Astrocyte (in vitro differentiated cells and primary cell): ENCODE measurements at regions not wholly inside any gene's neighbourhood (a gene's known extent, or its start where the extent isn't known, plus 50 kb on each side); places are given as distances from the start of the nearest gene placed in this dataset.
"Not testable (repeated sequence)": the region's sequence is repeated elsewhere in the genome, so short reads cannot be mapped to it uniquely, and the experiment has no call there.

Source experiments
- DNase-seq: peaks from one replicate; pipeline ENCODE4 v3.0.0-alpha.2; 2010; ENCODE audit warnings: low read depth
- FAIRE-seq: peaks from 2 replicates; lab custom pipeline; 2011; peaks lifted over from hg19 to GRCh38; lab: Jason Lieb, UNC
- H2AFZ ChIP-seq: 2 replicates; pipeline ENCODE4 v1.6.0; 2012; ENCODE audit warnings: low read depth, low read length, inconsistent platforms
- H3K27ac ChIP-seq: 2 replicates; pipeline ENCODE4 v1.5.1; 2011; ENCODE audit warnings: low read depth, low read length, inconsistent platforms
- H3K27me3 ChIP-seq: 2 replicates; pipeline ENCODE4 v1.6.0; 2011; ENCODE audit warnings: low read length, inconsistent platforms; ENCODE audit not compliant: insufficient read depth
- H3K36me3 ChIP-seq: 2 replicates; pipeline ENCODE4 v1.5.1; 2011; ENCODE audit warnings: low read length, inconsistent platforms; ENCODE audit not compliant: insufficient read depth
- H3K4me1 ChIP-seq: 2 replicates; pipeline ENCODE4 v1.5.1; 2011; ENCODE audit warnings: low read length, inconsistent platforms; ENCODE audit not compliant: insufficient read depth
- H3K4me2 ChIP-seq: 2 replicates; pipeline ENCODE4 v1.6.0; 2012; ENCODE audit warnings: low read length, inconsistent platforms
- H3K4me3 ChIP-seq: 2 replicates; pipeline ENCODE4 v1.5.1; 2011; ENCODE audit warnings: low read depth, mild to moderate bottlenecking, low read length, inconsistent platforms; ENCODE audit not compliant: insufficient read depth
- H3K79me2 ChIP-seq: 2 replicates; pipeline ENCODE4 v1.6.0; 2012; ENCODE audit warnings: mild to moderate bottlenecking, low read length, inconsistent platforms; ENCODE audit not compliant: insufficient read depth
- H3K9ac ChIP-seq: 2 replicates; pipeline ENCODE4 v1.6.0; 2012; ENCODE audit warnings: mild to moderate bottlenecking, low read length, inconsistent platforms
- H3K9me3 ChIP-seq: 2 replicates; pipeline ENCODE4 v1.5.1; 2012; ENCODE audit warnings: low read depth, mild to moderate bottlenecking, low read length, inconsistent platforms; ENCODE audit not compliant: insufficient read depth
- H4K20me1 ChIP-seq: 2 replicates; pipeline ENCODE4 v1.6.0; 2012; ENCODE audit warnings: low read length, inconsistent platforms; ENCODE audit not compliant: insufficient read depth
- H3K27ac Mint-ChIP-seq: one replicate; pipeline ENCODE4 v1.8.0; 2021; ENCODE audit warnings: mild to moderate bottlenecking, mixed read lengths; ENCODE audit not compliant: unreplicated experiment
- H3K27me3 Mint-ChIP-seq: one replicate; pipeline ENCODE4 v1.8.0; 2021; ENCODE audit warnings: low read depth, mixed read lengths; ENCODE audit not compliant: unreplicated experiment
- H3K36me3 Mint-ChIP-seq: one replicate; pipeline ENCODE4 v1.8.0; 2021; ENCODE audit warnings: low read depth, mixed read lengths; ENCODE audit not compliant: unreplicated experiment
- H3K4me1 Mint-ChIP-seq: one replicate; pipeline ENCODE4 v1.8.0; 2021; ENCODE audit warnings: low read depth, mixed read lengths; ENCODE audit not compliant: unreplicated experiment
- H3K4me3 Mint-ChIP-seq: one replicate; pipeline ENCODE4 v1.8.0; 2021; ENCODE audit warnings: mild to moderate bottlenecking, moderate library complexity, mixed read lengths; ENCODE audit not compliant: unreplicated experiment
- H3K9me3 Mint-ChIP-seq: one replicate; pipeline ENCODE4 v1.8.0; 2021; ENCODE audit warnings: mild to moderate bottlenecking, mixed read lengths; ENCODE audit not compliant: unreplicated experiment
- EZH2 ChIP-seq: IDR thresholded peaks from 2 replicates; pipeline ENCODE4 v1.6.1; 2012; ENCODE audit warnings: mild to moderate bottlenecking, low read length, inconsistent platforms; ENCODE audit not compliant: insufficient read depth
- TF ChIP-seq, protein P1 (sequence below): IDR thresholded peaks from 2 replicates; pipeline ENCODE4 v1.5.1; 2011; ENCODE audit warnings: low read depth, mild to moderate bottlenecking, inconsistent platforms, low read length, moderate library complexity; ENCODE audit not compliant: insufficient read depth

DNA sequence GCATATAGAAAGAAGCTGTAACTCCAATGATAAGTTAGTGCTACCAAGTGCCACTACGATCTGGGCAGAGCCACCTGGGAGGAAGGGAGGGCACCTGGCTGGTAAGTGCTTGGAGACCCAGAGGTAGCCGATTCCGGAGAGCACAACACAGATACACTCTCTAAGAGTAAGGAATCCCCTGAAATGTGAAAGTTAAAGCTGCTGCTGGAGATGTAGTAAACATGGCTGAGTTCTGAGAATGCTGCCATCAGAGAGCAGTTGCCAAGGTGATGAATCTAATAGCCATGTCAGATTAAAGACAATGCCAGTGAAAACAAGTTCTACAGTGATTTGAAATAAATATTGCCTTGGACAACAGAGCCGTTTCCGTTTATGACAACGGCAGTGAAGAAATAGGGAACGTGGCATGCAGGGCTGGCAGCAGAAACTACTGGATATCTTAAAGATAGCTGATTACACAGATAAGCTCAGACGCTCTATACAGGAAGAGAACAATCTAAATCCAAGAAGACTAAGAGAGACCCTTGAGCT, 561.2 kb upstream of the C9orf72 start:
- Histone ChIP-seq H3K27ac (no peak overlapping the region), H3K27me3 (no peaks in the 10 kb centered on the region), H3K4me2 (no peak overlapping the region), H3K36me3 (no peaks in the 10 kb centered on the region), H3K9ac (no peak overlapping the region), H4K20me1 (no peaks in the 10 kb centered on the region), H3K4me1 (no peaks in the 10 kb centered on the region), H3K4me3 (no peak overlapping the region), H3K9me3 (no peaks in the 10 kb centered on the region), H3K79me2 (no peaks in the 10 kb centered on the region), H2AFZ (no peak overlapping the region)
- FAIRE-seq (no peak), DNase-seq (no peak)
- H3K4me3 Mint-ChIP-seq, result no peak overlapping the region
- no peaks in the 10 kb centered on the region for H3K4me1 Mint-ChIP-seq
- H3K9me3 Mint-ChIP-seq, result no peaks in the 10 kb centered on the region
- no peaks in the 10 kb centered on the region for H3K27me3 Mint-ChIP-seq
- no peak overlapping the region for H3K27ac Mint-ChIP-seq
- no peaks in the 10 kb centered on the region for H3K36me3 Mint-ChIP-seq
- no peak for TF ChIP-seq EZH2
- TF ChIP-seq, protein P1, sequence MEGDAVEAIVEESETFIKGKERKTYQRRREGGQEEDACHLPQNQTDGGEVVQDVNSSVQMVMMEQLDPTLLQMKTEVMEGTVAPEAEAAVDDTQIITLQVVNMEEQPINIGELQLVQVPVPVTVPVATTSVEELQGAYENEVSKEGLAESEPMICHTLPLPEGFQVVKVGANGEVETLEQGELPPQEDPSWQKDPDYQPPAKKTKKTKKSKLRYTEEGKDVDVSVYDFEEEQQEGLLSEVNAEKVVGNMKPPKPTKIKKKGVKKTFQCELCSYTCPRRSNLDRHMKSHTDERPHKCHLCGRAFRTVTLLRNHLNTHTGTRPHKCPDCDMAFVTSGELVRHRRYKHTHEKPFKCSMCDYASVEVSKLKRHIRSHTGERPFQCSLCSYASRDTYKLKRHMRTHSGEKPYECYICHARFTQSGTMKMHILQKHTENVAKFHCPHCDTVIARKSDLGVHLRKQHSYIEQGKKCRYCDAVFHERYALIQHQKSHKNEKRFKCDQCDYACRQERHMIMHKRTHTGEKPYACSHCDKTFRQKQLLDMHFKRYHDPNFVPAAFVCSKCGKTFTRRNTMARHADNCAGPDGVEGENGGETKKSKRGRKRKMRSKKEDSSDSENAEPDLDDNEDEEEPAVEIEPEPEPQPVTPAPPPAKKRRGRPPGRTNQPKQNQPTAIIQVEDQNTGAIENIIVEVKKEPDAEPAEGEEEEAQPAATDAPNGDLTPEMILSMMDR, result no peak

- TF ChIP-seq, protein P1, result no peak
- no peak for TF ChIP-seq EZH2
- H3K4me3 Mint-ChIP-seq, result no peak overlapping the region
- no peaks in the 10 kb centered on the region for H3K36me3 Mint-ChIP-seq
- no peak overlapping the region for H3K27ac ChIP-seq
- no peak overlapping the region for H3K4me3 ChIP-seq
- no peaks in the 10 kb centered on the region for H3K4me1 Mint-ChIP-seq
- H3K27me3 Mint-ChIP-seq, result no peaks in the 10 kb centered on the region
- no peaks in the 10 kb centered on the region for H3K4me1 ChIP-seq
- no peaks in the 10 kb centered on the region for H3K9me3 Mint-ChIP-seq
- no peaks in the 10 kb centered on the region for H3K36me3 ChIP-seq
- no peak overlapping the region for H2AFZ ChIP-seq
- no peak overlapping the region for H3K9ac ChIP-seq
- no peak overlapping the region for H3K27ac Mint-ChIP-seq
- DNase-seq (no peak), FAIRE-seq (no peak)
- H3K79me2 ChIP-seq, result no peaks in the 10 kb centered on the region
- no peaks in the 10 kb centered on the region for H4K20me1 ChIP-seq
- H3K27me3 ChIP-seq, result no peaks in the 10 kb centered on the region
- H3K9me3 ChIP-seq, result no peaks in the 10 kb centered on the region
- H3K4me2 ChIP-seq, result no peak overlapping the region
These were observed 562.3 kb upstream of the C9orf72 start for GRCh38 chr9:28135549-28135948.

- Mint-ChIP-seq H3K36me3 (no peaks in the 10 kb centered on the region), H3K27ac (no peak overlapping the region), H3K9me3 (no peaks in the 10 kb centered on the region), H3K4me3 (no peak overlapping the region), H3K4me1 (no peaks in the 10 kb centered on the region), H3K27me3 (no peaks in the 10 kb centered on the region)
- Histone ChIP-seq H2AFZ (no peak overlapping the region), H3K9me3 (no peaks in the 10 kb centered on the region), H3K27me3 (no peaks in the 10 kb centered on the region), H3K4me2 (no peak overlapping the region), H4K20me1 (no peaks in the 10 kb centered on the region), H3K27ac (no peak overlapping the region), H3K4me3 (no peak overlapping the region), H3K4me1 (no peaks in the 10 kb centered on the region), H3K79me2 (no peaks in the 10 kb centered on the region), H3K9ac (no peak overlapping the region), H3K36me3 (no peaks in the 10 kb centered on the region)
- no peak for DNase-seq
- no peak for TF ChIP-seq EZH2
- TF ChIP-seq, protein P1, result no peak
- no peak for FAIRE-seq
These were observed 562.8 kb upstream of the C9orf72 start for GRCh38 chr9:28136113-28136512.

DNA sequence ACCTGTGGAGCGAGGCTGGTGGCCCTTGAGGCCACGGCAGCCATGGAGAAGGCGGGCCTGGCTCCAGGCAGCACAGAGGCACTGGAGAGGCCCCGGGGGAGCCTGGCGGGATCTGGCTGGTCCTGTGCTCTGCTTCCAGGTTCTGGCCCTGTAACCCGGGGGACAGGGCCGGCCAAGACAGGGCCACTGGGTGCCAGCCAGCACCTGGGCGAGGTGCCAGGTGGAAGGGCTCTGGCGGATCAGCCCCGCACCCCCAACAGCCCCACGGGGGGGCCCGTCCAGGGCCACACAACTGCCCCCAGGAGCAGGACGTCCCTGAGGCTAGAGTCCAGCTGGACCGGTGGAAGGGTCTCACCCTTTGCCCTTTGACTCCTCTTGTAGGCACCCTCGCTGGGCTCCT, 574.1 kb upstream of the C9orf72 start:
- not testable (repeated sequence) for H3K9ac ChIP-seq, H3K4me1 ChIP-seq, H2AFZ ChIP-seq, H3K27me3 ChIP-seq, H3K9me3 ChIP-seq, H3K36me3 ChIP-seq, H3K4me2 ChIP-seq, H3K9me3 Mint-ChIP-seq, H3K27ac Mint-ChIP-seq, DNase-seq, H3K36me3 Mint-ChIP-seq, H3K27ac ChIP-seq, FAIRE-seq, H3K4me1 Mint-ChIP-seq, H3K4me3 ChIP-seq, H3K79me2 ChIP-seq, H3K4me3 Mint-ChIP-seq, H3K27me3 Mint-ChIP-seq, H4K20me1 ChIP-seq
